ENCODE measurements at regions not wholly inside any gene's neighbourhood (a gene's known extent, or its start where the extent isn't known, plus 50 kb on each side); places are given as distances from the start of the nearest gene placed in this dataset.

- TF ChIP-seq ZBTB33 (IDR thresholded peaks at IDR 0.05) (no peak), MAX (IDR thresholded peaks at IDR 0.05) (no peak)
Observed at GRCh38 chr1:95850763-95851162, 616.8 kb downstream of the RWDD3 start (continued).

DNA sequence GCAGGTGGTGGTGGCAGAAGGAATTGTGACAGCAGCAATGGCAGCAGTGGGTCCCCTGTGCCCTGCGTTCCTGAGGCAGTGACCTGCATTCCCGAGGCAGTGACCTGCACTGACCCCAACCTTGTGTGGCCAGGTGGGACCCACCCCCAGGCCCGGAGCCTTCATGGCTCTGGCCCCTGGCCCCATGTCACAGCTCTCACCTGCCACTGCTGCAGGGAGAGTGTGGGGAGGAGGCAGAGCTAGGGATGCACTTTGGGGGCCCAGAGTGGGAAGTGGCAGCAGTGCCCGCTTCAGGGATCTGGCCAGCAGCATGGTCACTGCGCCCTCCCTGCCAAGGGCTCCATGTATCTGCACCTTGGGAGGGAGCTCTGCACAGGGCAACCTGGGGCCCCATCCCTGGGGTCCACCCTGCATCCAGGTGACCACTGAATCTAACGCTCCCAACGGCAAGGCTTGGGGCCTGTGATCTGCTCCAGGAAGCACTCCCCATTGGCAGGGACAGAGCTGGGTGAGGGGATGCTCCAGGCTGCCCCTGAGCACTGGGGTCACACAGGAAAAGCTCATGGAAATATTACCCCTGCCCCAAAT is 618.6 kb downstream of the RWDD3 start:
- H3K36me3 ChIP-seq (ENCODE audit: control insufficient read depth in 4 of 4, insufficient read depth in 3 of 4, low read depth in 1 of 4, low read length in 3 of 4), result no peaks in the 10 kb centered on the region
- WGBS, result 79% methylated on average over 7 of the region's 7 CpGs
- H3K4me1 ChIP-seq (ENCODE audit: control insufficient read depth in 4 of 4, insufficient read depth in 4 of 4, low read length in 3 of 4), result peaks cover 0 to 2% (median 0%) of the 10 kb centered on the region in 4 donors
- H3K27me3 ChIP-seq (ENCODE audit: control insufficient read depth in 4 of 4, insufficient read depth in 4 of 4, low read length in 3 of 4), result no peaks in the 10 kb centered on the region
- no peak overlapping the region for H3K4me3 ChIP-seq (ENCODE audit: low read depth in 1 of 3, low read length in 3 of 3)
- H3K9ac ChIP-seq (ENCODE audit: low read depth in 1 of 2, low read length in 2 of 2), result no peak overlapping the region
- DNase-seq (ENCODE audit: low spot score), result no peak
- no peak for TF ChIP-seq ZBTB33 (IDR thresholded peaks at IDR 0.05)
- no peak for TF ChIP-seq GABPA (IDR thresholded peaks at IDR 0.05 in 1 of 2, conservative IDR thresholded peaks at IDR 0.05 in 1 of 2)
- no peak for TF ChIP-seq HNF4A (conservative IDR thresholded peaks at IDR 0.05)
- no peak for TF ChIP-seq TAF1 (conservative IDR thresholded peaks at IDR 0.05)
- TF ChIP-seq CTCF (IDR thresholded peaks at IDR 0.05; ENCODE audit: low read depth, low read length, missing input control), result no peak
- TF ChIP-seq RAD21 (IDR thresholded peaks at IDR 0.05), result no peak
- TF ChIP-seq NR2F2 (IDR thresholded peaks at IDR 0.05), result no peak
- no peak for TF ChIP-seq EGR1 (IDR thresholded peaks at IDR 0.05; ENCODE audit: low read depth in 2 of 2)
- no peak for TF ChIP-seq FOXA1 (IDR thresholded peaks at IDR 0.05)
- TF ChIP-seq HNF4G (IDR thresholded peaks at IDR 0.05), result no peak
- TF ChIP-seq YY1 (IDR thresholded peaks at IDR 0.05), result no peak
- no peak for TF ChIP-seq SP1 (IDR thresholded peaks at IDR 0.05)
- no peak for TF ChIP-seq RXRA (IDR thresholded peaks at IDR 0.05)
- TF ChIP-seq, protein P1, sequence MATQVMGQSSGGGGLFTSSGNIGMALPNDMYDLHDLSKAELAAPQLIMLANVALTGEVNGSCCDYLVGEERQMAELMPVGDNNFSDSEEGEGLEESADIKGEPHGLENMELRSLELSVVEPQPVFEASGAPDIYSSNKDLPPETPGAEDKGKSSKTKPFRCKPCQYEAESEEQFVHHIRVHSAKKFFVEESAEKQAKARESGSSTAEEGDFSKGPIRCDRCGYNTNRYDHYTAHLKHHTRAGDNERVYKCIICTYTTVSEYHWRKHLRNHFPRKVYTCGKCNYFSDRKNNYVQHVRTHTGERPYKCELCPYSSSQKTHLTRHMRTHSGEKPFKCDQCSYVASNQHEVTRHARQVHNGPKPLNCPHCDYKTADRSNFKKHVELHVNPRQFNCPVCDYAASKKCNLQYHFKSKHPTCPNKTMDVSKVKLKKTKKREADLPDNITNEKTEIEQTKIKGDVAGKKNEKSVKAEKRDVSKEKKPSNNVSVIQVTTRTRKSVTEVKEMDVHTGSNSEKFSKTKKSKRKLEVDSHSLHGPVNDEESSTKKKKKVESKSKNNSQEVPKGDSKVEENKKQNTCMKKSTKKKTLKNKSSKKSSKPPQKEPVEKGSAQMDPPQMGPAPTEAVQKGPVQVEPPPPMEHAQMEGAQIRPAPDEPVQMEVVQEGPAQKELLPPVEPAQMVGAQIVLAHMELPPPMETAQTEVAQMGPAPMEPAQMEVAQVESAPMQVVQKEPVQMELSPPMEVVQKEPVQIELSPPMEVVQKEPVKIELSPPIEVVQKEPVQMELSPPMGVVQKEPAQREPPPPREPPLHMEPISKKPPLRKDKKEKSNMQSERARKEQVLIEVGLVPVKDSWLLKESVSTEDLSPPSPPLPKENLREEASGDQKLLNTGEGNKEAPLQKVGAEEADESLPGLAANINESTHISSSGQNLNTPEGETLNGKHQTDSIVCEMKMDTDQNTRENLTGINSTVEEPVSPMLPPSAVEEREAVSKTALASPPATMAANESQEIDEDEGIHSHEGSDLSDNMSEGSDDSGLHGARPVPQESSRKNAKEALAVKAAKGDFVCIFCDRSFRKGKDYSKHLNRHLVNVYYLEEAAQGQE (IDR thresholded peaks at IDR 0.05), result no peak
- TF ChIP-seq, protein P2, sequence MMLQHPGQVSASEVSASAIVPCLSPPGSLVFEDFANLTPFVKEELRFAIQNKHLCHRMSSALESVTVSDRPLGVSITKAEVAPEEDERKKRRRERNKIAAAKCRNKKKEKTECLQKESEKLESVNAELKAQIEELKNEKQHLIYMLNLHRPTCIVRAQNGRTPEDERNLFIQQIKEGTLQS (IDR thresholded peaks at IDR 0.05), result no peak
- no peak for TF ChIP-seq FOXA2 (IDR thresholded peaks at IDR 0.05)
- TF ChIP-seq JUND (IDR thresholded peaks at IDR 0.05), result no peak
- TF ChIP-seq MAX (IDR thresholded peaks at IDR 0.05), result no peak
- no peaks in the 10 kb centered on the region for H3K9me3 ChIP-seq (ENCODE audit: control insufficient read depth in 4 of 4, low read length in 3 of 4)
- no peak overlapping the region for H3K27ac ChIP-seq (ENCODE audit: low read depth in 1 of 2, low read length in 2 of 2)

Data from liver (tissue), 8 donors.